ENCODE measurements at regions not wholly inside any gene's neighbourhood (a gene's known extent, or its start where the extent isn't known, plus 50 kb on each side); places are given as distances from the start of the nearest gene placed in this dataset.
"Not testable (repeated sequence)": the region's sequence is repeated elsewhere in the genome, so short reads cannot be mapped to it uniquely, and the experiment has no call there.

DNA sequence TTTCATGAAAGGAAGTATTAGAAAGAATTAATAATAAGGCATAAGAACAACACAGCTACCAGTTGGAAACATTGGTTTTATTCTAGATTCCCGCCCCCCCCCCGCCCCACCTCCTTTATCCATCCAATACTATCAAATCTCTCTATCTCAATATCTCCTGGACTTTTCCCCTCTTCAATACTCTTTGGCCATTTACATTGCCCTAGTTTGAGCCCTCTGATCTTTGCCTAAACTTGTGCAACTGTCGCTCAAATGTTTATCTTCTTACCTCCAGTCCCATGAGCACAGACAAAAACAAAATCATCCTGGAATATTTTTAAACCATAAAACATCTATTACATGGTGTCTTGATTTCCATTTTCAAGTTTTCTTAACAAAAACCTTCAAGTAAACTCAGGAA lies 488.2 kb downstream of the KLHL13 start:
- H3K27ac ChIP-seq (replicated peaks) = no peak overlapping the region
- no peak for TF ChIP-seq GABPA (IDR thresholded peaks at IDR 0.05; ENCODE audit: low read depth)
- TF ChIP-seq, protein P1, sequence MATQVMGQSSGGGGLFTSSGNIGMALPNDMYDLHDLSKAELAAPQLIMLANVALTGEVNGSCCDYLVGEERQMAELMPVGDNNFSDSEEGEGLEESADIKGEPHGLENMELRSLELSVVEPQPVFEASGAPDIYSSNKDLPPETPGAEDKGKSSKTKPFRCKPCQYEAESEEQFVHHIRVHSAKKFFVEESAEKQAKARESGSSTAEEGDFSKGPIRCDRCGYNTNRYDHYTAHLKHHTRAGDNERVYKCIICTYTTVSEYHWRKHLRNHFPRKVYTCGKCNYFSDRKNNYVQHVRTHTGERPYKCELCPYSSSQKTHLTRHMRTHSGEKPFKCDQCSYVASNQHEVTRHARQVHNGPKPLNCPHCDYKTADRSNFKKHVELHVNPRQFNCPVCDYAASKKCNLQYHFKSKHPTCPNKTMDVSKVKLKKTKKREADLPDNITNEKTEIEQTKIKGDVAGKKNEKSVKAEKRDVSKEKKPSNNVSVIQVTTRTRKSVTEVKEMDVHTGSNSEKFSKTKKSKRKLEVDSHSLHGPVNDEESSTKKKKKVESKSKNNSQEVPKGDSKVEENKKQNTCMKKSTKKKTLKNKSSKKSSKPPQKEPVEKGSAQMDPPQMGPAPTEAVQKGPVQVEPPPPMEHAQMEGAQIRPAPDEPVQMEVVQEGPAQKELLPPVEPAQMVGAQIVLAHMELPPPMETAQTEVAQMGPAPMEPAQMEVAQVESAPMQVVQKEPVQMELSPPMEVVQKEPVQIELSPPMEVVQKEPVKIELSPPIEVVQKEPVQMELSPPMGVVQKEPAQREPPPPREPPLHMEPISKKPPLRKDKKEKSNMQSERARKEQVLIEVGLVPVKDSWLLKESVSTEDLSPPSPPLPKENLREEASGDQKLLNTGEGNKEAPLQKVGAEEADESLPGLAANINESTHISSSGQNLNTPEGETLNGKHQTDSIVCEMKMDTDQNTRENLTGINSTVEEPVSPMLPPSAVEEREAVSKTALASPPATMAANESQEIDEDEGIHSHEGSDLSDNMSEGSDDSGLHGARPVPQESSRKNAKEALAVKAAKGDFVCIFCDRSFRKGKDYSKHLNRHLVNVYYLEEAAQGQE (IDR thresholded peaks at IDR 0.05; ENCODE audit: insufficient replicate concordance, low read depth) = no peak
- H3K27me3 ChIP-seq (ENCODE audit: insufficient read depth, poor library complexity, severe bottlenecking) = no peaks in the 10 kb centered on the region
- no peak overlapping the region for H3K4me3 ChIP-seq (replicated peaks; ENCODE audit: insufficient read depth, low read length)
- DNase-seq (ENCODE audit: low read depth in 1 of 2, low spot score in 1 of 2) = no peak

DNA sequence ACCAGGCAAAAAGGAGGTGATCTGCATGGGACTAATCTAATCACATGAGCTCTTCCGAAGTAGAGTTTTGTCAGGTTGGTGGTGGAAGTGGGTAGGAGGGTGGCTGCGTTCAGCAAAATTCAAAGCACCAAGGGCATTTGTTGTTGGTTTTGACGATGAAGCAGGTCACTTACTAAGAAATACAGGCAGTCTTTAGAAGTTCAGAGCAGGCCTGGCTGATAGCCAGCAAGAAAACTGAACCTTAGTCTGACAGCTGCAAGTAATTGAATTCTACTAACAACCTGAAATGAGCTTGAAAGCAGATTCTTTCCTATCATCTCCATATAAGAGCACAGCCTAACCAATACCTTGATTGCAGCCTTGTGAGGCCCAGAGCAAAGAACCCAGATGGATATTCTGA lies 505.8 kb downstream of the KLHL13 start:
- no peaks in the 10 kb centered on the region for H3K27me3 ChIP-seq (ENCODE audit: insufficient read depth, poor library complexity, severe bottlenecking)
- no peak overlapping the region for H3K4me3 ChIP-seq (replicated peaks; ENCODE audit: insufficient read depth, low read length)
- DNase-seq (ENCODE audit: low read depth in 1 of 2, low spot score in 1 of 2) = no peak
- TF ChIP-seq, protein P2, sequence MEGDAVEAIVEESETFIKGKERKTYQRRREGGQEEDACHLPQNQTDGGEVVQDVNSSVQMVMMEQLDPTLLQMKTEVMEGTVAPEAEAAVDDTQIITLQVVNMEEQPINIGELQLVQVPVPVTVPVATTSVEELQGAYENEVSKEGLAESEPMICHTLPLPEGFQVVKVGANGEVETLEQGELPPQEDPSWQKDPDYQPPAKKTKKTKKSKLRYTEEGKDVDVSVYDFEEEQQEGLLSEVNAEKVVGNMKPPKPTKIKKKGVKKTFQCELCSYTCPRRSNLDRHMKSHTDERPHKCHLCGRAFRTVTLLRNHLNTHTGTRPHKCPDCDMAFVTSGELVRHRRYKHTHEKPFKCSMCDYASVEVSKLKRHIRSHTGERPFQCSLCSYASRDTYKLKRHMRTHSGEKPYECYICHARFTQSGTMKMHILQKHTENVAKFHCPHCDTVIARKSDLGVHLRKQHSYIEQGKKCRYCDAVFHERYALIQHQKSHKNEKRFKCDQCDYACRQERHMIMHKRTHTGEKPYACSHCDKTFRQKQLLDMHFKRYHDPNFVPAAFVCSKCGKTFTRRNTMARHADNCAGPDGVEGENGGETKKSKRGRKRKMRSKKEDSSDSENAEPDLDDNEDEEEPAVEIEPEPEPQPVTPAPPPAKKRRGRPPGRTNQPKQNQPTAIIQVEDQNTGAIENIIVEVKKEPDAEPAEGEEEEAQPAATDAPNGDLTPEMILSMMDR (IDR thresholded peaks at IDR 0.05; ENCODE audit: insufficient read depth, low read length) = no peak
- TF ChIP-seq, protein P1 (IDR thresholded peaks at IDR 0.05; ENCODE audit: insufficient replicate concordance, low read depth) = no peak
- TF ChIP-seq GABPA (IDR thresholded peaks at IDR 0.05; ENCODE audit: low read depth) (no peak), POLR2AphosphoS5 (IDR thresholded peaks at IDR 0.05; ENCODE audit: low read depth) (no peak), SPI1 (IDR thresholded peaks at IDR 0.05; ENCODE audit: borderline replicate concordance, low read depth) (no peak)
- H3K27ac ChIP-seq (replicated peaks) = no peak overlapping the region

DNA sequence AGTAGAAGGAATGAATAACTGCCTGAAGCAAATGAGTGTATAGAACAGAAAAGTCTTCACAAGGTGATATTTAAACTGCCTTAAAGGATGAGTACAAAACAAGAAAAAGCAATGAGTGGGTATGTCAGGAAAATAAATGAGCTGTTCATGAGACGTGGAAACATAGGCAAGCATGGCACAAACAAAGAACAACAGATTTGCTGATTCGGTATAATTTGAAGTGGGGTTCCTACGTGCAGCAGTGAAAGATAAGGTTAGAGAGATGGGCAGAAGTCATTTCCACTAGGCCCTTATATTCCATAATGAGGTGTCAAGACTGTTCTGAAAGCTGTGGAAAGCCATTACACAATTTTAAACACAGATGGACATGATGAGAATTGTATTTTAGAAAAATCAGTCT lies 506.6 kb downstream of the KLHL13 start:
- H3K27me3 ChIP-seq (ENCODE audit: insufficient read depth, poor library complexity, severe bottlenecking) = no peaks in the 10 kb centered on the region
- TF ChIP-seq, protein P1 (IDR thresholded peaks at IDR 0.05; ENCODE audit: insufficient replicate concordance, low read depth) = no peak
- TF ChIP-seq, protein P2 (IDR thresholded peaks at IDR 0.05; ENCODE audit: insufficient read depth, low read length) = no peak
- no peak for TF ChIP-seq GABPA (IDR thresholded peaks at IDR 0.05; ENCODE audit: low read depth)
- no peak for TF ChIP-seq SPI1 (IDR thresholded peaks at IDR 0.05; ENCODE audit: borderline replicate concordance, low read depth)
- no peak for TF ChIP-seq POLR2AphosphoS5 (IDR thresholded peaks at IDR 0.05; ENCODE audit: low read depth)

DNA sequence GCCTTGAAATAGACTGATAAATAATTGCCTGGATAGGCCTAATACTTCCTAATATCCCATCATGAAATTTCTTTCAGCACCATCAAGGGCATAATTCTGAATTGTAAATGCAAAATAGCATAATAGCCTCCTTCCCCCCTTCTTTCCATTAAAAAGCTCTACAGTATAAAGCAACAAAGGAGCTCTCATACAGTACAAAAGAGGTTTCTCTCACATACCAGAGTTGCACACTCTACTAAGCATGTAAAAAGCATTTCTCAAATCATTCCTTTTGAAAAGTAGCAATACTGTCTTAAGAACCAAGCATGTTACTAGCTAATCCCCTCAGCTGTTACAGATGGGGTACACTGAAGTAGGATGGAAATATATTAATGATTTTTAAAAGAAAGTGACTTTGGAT lies 509.0 kb downstream of the KLHL13 start:
- Histone ChIP-seq H3K27ac (replicated peaks) (no peak overlapping the region), H3K27me3 (ENCODE audit: insufficient read depth, poor library complexity, severe bottlenecking) (no peaks in the 10 kb centered on the region), H3K4me3 (replicated peaks; ENCODE audit: insufficient read depth, low read length) (no peak overlapping the region)
- DNase-seq (ENCODE audit: low read depth in 1 of 2, low spot score in 1 of 2) = no peak
- TF ChIP-seq GABPA (IDR thresholded peaks at IDR 0.05; ENCODE audit: low read depth) (no peak), SPI1 (IDR thresholded peaks at IDR 0.05; ENCODE audit: borderline replicate concordance, low read depth) (no peak)

More for the DNA sequence above, 506.6 kb downstream of the KLHL13 start:
- no peak for DNase-seq (ENCODE audit: low read depth in 1 of 2, low spot score in 1 of 2)
- no peak overlapping the region for H3K27ac ChIP-seq (replicated peaks)
- H3K4me3 ChIP-seq (replicated peaks; ENCODE audit: insufficient read depth, low read length) = no peak overlapping the region

DNA sequence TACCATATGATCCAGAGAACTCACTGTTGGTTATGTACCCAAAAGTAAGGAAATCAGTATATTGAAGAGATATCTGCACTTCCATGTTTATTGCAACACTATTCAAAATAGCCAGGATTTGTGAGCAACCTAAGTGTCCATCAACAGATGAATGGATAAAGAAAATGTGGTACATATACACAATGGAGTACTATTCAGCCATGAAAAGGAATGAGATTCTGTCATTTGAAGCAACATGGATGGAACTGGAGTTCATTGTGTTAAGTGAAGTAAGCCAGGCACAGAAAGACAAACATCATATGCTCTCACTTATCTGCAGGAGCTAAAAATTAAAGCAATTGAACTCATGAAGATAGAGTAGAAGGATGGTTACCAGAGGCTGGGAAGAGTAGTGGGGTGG lies 510.5 kb downstream of the KLHL13 start:
- H3K27ac ChIP-seq (replicated peaks); DNase-seq (ENCODE audit: low read depth in 1 of 2, low spot score in 1 of 2); H3K4me3 ChIP-seq (replicated peaks; ENCODE audit: insufficient read depth, low read length); H3K27me3 ChIP-seq (ENCODE audit: insufficient read depth, poor library complexity, severe bottlenecking): not testable (repeated sequence)

All from HL-60 (cell line).